ENCODE measurements at regions not wholly inside any gene's neighbourhood (a gene's known extent, or its start where the extent isn't known, plus 50 kb on each side); places are given as distances from the start of the nearest gene placed in this dataset.

DNA sequence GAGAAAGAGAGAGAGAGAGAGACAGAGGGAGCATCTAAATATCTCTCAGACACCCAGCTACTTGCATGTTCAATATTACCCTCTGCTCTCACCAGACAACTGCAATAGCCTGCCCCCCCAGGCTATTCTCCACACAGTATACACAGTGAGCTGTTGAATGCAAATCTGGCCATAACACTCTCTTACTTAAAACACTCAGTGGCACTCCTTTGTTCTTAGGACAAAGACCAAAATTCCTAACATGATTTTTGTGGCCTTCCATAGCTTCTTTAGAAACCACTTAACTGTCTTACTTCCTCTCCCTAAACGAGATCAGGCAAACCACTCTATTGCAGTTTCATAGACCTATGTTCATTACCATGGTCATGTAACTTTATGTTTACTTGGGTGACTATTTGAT, 903.6 kb upstream of the AUTS2 start:
- H3F3A ChIP-seq (ENCODE audit: low read length, unreplicated experiment): no peaks in the 10 kb centered on the region
- H3K4me3 ChIP-seq (ENCODE audit: low read length): no peak overlapping the region
- no peak overlapping the region for H3K9ac ChIP-seq (ENCODE audit: low read length)
- BruUV-seq (replicated peaks): no TSS peak
- H2AFZ ChIP-seq (ENCODE audit: low read length): no peak overlapping the region
- no peaks in the 10 kb centered on the region for H4K20me1 ChIP-seq (ENCODE audit: low read length)
- H3K27me3 ChIP-seq (ENCODE audit: low read length): no peaks in the 10 kb centered on the region
- H3K4me2 ChIP-seq (ENCODE audit: low read length): no peak overlapping the region
- ChIA-PET CTCF (no interaction called here), POLR2A (ENCODE audit: unreplicated experiment) (no interaction called here)
- H3K36me3 ChIP-seq (ENCODE audit: low read depth, low read length): no peaks in the 10 kb centered on the region
- H3K79me2 ChIP-seq (ENCODE audit: low read length): no peaks in the 10 kb centered on the region
- no peak for DNase-seq
- no peaks in the 10 kb centered on the region for H3K9me2 ChIP-seq (replicated peaks; ENCODE audit: low read length)
- TF ChIP-seq EZH2phosphoT487 (IDR thresholded peaks at IDR 0.05; ENCODE audit: borderline replicate concordance, low read length) (no peak), EZH2 (IDR thresholded peaks at IDR 0.05; ENCODE audit: low read length, unreplicated experiment) (no peak), CTCF (conservative IDR thresholded peaks at IDR 0.05; ENCODE audit: low read depth, low read length) (no peak)
- no peaks in the 10 kb centered on the region for H3K4me1 ChIP-seq (ENCODE audit: insufficient read depth, low read length)
- H3K9me3 ChIP-seq (ENCODE audit: low read length): no peaks in the 10 kb centered on the region
- intact Hi-C loops (cut with micrococcal nuclease): no loop called here
- no peak overlapping the region for H3K27ac ChIP-seq (ENCODE audit: low read length)
- ATAC-seq: no peak

DNA sequence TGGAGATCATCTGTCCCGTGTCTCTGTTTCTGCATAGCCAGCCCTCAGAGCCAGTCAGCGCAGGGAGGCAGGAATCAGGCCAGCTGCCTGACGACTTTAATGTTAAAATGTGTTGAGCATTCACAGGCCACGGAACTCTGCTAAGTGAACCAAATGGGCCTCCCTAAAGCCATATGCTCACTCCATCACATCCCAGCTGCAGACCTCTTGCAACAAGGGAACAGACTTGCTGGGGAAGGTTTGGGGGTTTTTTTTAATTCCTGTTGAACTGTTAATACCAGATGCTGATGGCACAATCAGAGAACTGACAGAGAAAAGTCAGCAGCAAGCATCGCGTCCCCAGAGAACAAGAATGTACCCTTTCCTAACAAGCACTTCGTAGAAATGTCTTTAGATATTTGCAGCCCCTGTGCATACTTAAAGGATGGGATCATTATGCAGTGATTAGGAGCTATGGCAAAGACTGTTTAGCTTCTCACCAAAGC, 900.4 kb upstream of the AUTS2 start:
- H3K27ac ChIP-seq (ENCODE audit: low read length): no peak overlapping the region
- no peak overlapping the region for H2AFZ ChIP-seq (ENCODE audit: low read length)
- H3K4me3 ChIP-seq (ENCODE audit: low read length): no peak overlapping the region
- ATAC-seq (no peak), DNase-seq (no peak)
- ChIA-PET CTCF (no interaction called here), POLR2A (ENCODE audit: unreplicated experiment) (no interaction called here)
- intact Hi-C loops (cut with micrococcal nuclease): no loop called here
- H3K27me3 ChIP-seq (ENCODE audit: low read length): no peaks in the 10 kb centered on the region
- BruUV-seq (replicated peaks): no TSS peak
- H3K4me1 ChIP-seq (ENCODE audit: insufficient read depth, low read length): no peaks in the 10 kb centered on the region
- H3K4me2 ChIP-seq (ENCODE audit: low read length): no peak overlapping the region
- H3K9me2 ChIP-seq (replicated peaks; ENCODE audit: low read length): no peaks in the 10 kb centered on the region
- no peaks in the 10 kb centered on the region for H3K36me3 ChIP-seq (ENCODE audit: low read depth, low read length)
- H3F3A ChIP-seq (ENCODE audit: low read length, unreplicated experiment): no peaks in the 10 kb centered on the region
- H4K20me1 ChIP-seq (ENCODE audit: low read length): no peaks in the 10 kb centered on the region
- H3K9me3 ChIP-seq (ENCODE audit: low read length): no peaks in the 10 kb centered on the region
- no peak overlapping the region for H3K9ac ChIP-seq (ENCODE audit: low read length)
- no peak for TF ChIP-seq EZH2phosphoT487 (IDR thresholded peaks at IDR 0.05; ENCODE audit: borderline replicate concordance, low read length)
- TF ChIP-seq CTCF (conservative IDR thresholded peaks at IDR 0.05; ENCODE audit: low read depth, low read length): no peak
- TF ChIP-seq EZH2 (IDR thresholded peaks at IDR 0.05; ENCODE audit: low read length, unreplicated experiment): no peak
- no peaks in the 10 kb centered on the region for H3K79me2 ChIP-seq (ENCODE audit: low read length)

GRCh38 chr7:68699090-68699711, 899.1 kb upstream of the AUTS2 start:
- no peaks in the 10 kb centered on the region for H3K9me3 ChIP-seq (ENCODE audit: low read length)
- no peak for DNase-seq
- no peak overlapping the region for H3K27ac ChIP-seq (ENCODE audit: low read length)
- H3K79me2 ChIP-seq (ENCODE audit: low read length): no peaks in the 10 kb centered on the region
- BruUV-seq (replicated peaks): no TSS peak
- no peaks in the 10 kb centered on the region for H4K20me1 ChIP-seq (ENCODE audit: low read length)
- POLR2A ChIA-PET (ENCODE audit: unreplicated experiment): no interaction called here
- H2AFZ ChIP-seq (ENCODE audit: low read length): no peak overlapping the region
- no peak overlapping the region for H3K4me3 ChIP-seq (ENCODE audit: low read length)
- CTCF ChIA-PET: no interaction called here
- no peaks in the 10 kb centered on the region for H3K4me1 ChIP-seq (ENCODE audit: insufficient read depth, low read length)
- H3K9ac ChIP-seq (ENCODE audit: low read length): no peak overlapping the region
- H3K36me3 ChIP-seq (ENCODE audit: low read depth, low read length): no peaks in the 10 kb centered on the region
- no peaks in the 10 kb centered on the region for H3F3A ChIP-seq (ENCODE audit: low read length, unreplicated experiment)
- TF ChIP-seq CTCF (conservative IDR thresholded peaks at IDR 0.05; ENCODE audit: low read depth, low read length): no peak
- TF ChIP-seq EZH2phosphoT487 (IDR thresholded peaks at IDR 0.05; ENCODE audit: borderline replicate concordance, low read length): no peak
- TF ChIP-seq EZH2 (IDR thresholded peaks at IDR 0.05; ENCODE audit: low read length, unreplicated experiment): no peak
- H3K9me2 ChIP-seq (replicated peaks; ENCODE audit: low read length): no peaks in the 10 kb centered on the region
- no peak for ATAC-seq
- H3K27me3 ChIP-seq (ENCODE audit: low read length): no peaks in the 10 kb centered on the region
- intact Hi-C loops (cut with micrococcal nuclease): no loop called here
- H3K4me2 ChIP-seq (ENCODE audit: low read length): no peak overlapping the region
